Neural cell (in vitro differentiated cells): ENCODE measurements at regions not wholly inside any gene's neighbourhood (a gene's known extent, or its start where the extent isn't known, plus 50 kb on each side); places are given as distances from the start of the nearest gene placed in this dataset.

Experiments
- CTCF ChIP-seq: fragments of 450-650 bp; IDR thresholded peaks from 2 replicates; pipeline ENCODE4 v1.5.1; 2014; ENCODE audit warnings: antibody characterized with exemption, mild to moderate bottlenecking, moderate library complexity; ENCODE audit not compliant: poor library complexity, severe bottlenecking
- MXI1 ChIP-seq: fragments of 450-650 bp; conservative IDR thresholded peaks from 2 replicates; pipeline ENCODE4 v1.6.1; 2014; ENCODE audit warnings: antibody characterized with exemption, mild to moderate bottlenecking; ENCODE audit not compliant: poor library complexity, severe bottlenecking
- POLR2AphosphoS5 ChIP-seq: IDR thresholded peaks from 2 replicates; pipeline ENCODE4 v1.6.1; 2012
- RAD21 ChIP-seq: fragments of 450-650 bp; conservative IDR thresholded peaks from 2 replicates; pipeline ENCODE4 v1.6.1; 2014; ENCODE audit warnings: antibody characterized with exemption, mild to moderate bottlenecking, moderate library complexity
- REST ChIP-seq: IDR thresholded peaks from 2 replicates; pipeline ENCODE4 v1.6.1; 2012; ENCODE audit warnings: borderline replicate concordance

- TF ChIP-seq CTCF (no peak), MXI1 (no peak), RAD21 (no peak), REST (no peak), POLR2AphosphoS5 (no peak)
Measured at GRCh38 chr2:147615726-147616125, 229.1 kb upstream of the ACVR2A start.
